ENCODE measurements at regions not wholly inside any gene's neighbourhood (a gene's known extent, or its start where the extent isn't known, plus 50 kb on each side); places are given as distances from the start of the nearest gene placed in this dataset.

GRCh38 chr4:181509073-181509472 is 734.1 kb upstream of the TENM3 start:
- Histone ChIP-seq H3K9me3 (ENCODE audit: control insufficient read depth in 1 of 2, low read length in 2 of 2) (no peaks in the 10 kb centered on the region), H3K4me3 (ENCODE audit: low read depth in 1 of 2, low read length in 2 of 2) (no peak overlapping the region), H3K36me3 (ENCODE audit: control insufficient read depth in 1 of 2, insufficient read depth in 2 of 2, low read length in 2 of 2) (no peaks in the 10 kb centered on the region), H3K9ac (ENCODE audit: low read depth in 1 of 2, low read length in 2 of 2) (no peak overlapping the region), H3K27ac (ENCODE audit: low read depth, low read length) (no peak overlapping the region), H3K27me3 (ENCODE audit: control insufficient read depth in 1 of 2, insufficient read depth in 2 of 2, low read length in 2 of 2) (peaks cover 0 to under 1% of the 10 kb centered on the region in 2 donors), H3K4me1 (ENCODE audit: control insufficient read depth in 1 of 2, insufficient read depth in 2 of 2, low read length in 2 of 2) (no peaks in the 10 kb centered on the region)

GRCh38 chr4:181517491-181517890 is 725.7 kb upstream of the TENM3 start:
- Histone ChIP-seq H3K36me3 (ENCODE audit: control insufficient read depth in 1 of 2, insufficient read depth in 2 of 2, low read length in 2 of 2) (no peaks in the 10 kb centered on the region), H3K27ac (ENCODE audit: low read depth, low read length) (no peak overlapping the region), H3K4me3 (ENCODE audit: low read depth in 1 of 2, low read length in 2 of 2) (no peak overlapping the region), H3K27me3 (ENCODE audit: control insufficient read depth in 1 of 2, insufficient read depth in 2 of 2, low read length in 2 of 2) (no peaks in the 10 kb centered on the region), H3K9me3 (ENCODE audit: control insufficient read depth in 1 of 2, low read length in 2 of 2) (no peaks in the 10 kb centered on the region), H3K4me1 (ENCODE audit: control insufficient read depth in 1 of 2, insufficient read depth in 2 of 2, low read length in 2 of 2) (no peaks in the 10 kb centered on the region), H3K9ac (ENCODE audit: low read depth in 1 of 2, low read length in 2 of 2) (no peak overlapping the region)

- Histone ChIP-seq H3K4me1 (ENCODE audit: control insufficient read depth in 1 of 2, insufficient read depth in 2 of 2, low read length in 2 of 2) (no peaks in the 10 kb centered on the region), H3K36me3 (ENCODE audit: control insufficient read depth in 1 of 2, insufficient read depth in 2 of 2, low read length in 2 of 2) (no peaks in the 10 kb centered on the region), H3K9me3 (ENCODE audit: control insufficient read depth in 1 of 2, low read length in 2 of 2) (no peaks in the 10 kb centered on the region), H3K27me3 (ENCODE audit: control insufficient read depth in 1 of 2, insufficient read depth in 2 of 2, low read length in 2 of 2) (no peaks in the 10 kb centered on the region), H3K9ac (ENCODE audit: low read depth in 1 of 2, low read length in 2 of 2) (no peak overlapping the region), H3K27ac (ENCODE audit: low read depth, low read length) (no peak overlapping the region), H3K4me3 (ENCODE audit: low read depth in 1 of 2, low read length in 2 of 2) (no peak overlapping the region)
These were observed 722.4 kb upstream of the TENM3 start for GRCh38 chr4:181520790-181521189.

- H3K9ac ChIP-seq (ENCODE audit: low read depth in 1 of 2, low read length in 2 of 2), result no peak overlapping the region
- no peaks in the 10 kb centered on the region for H3K9me3 ChIP-seq (ENCODE audit: control insufficient read depth in 1 of 2, low read length in 2 of 2)
- no peak overlapping the region for H3K27ac ChIP-seq (ENCODE audit: low read depth, low read length)
- no peaks in the 10 kb centered on the region for H3K36me3 ChIP-seq (ENCODE audit: control insufficient read depth in 1 of 2, insufficient read depth in 2 of 2, low read length in 2 of 2)
- peaks cover 1 to 2% of the 10 kb centered on the region in 2 donors for H3K4me1 ChIP-seq (ENCODE audit: control insufficient read depth in 1 of 2, insufficient read depth in 2 of 2, low read length in 2 of 2)
- no peak overlapping the region for H3K4me3 ChIP-seq (ENCODE audit: low read depth in 1 of 2, low read length in 2 of 2)
- no peaks in the 10 kb centered on the region for H3K27me3 ChIP-seq (ENCODE audit: control insufficient read depth in 1 of 2, insufficient read depth in 2 of 2, low read length in 2 of 2)
These were observed 719.2 kb upstream of the TENM3 start for GRCh38 chr4:181523973-181524372.

- H3K36me3 ChIP-seq (ENCODE audit: control insufficient read depth in 1 of 2, insufficient read depth in 2 of 2, low read length in 2 of 2), result no peaks in the 10 kb centered on the region
- no peaks in the 10 kb centered on the region for H3K27me3 ChIP-seq (ENCODE audit: control insufficient read depth in 1 of 2, insufficient read depth in 2 of 2, low read length in 2 of 2)
- no peak overlapping the region for H3K9ac ChIP-seq (ENCODE audit: low read depth in 1 of 2, low read length in 2 of 2)
- no peak overlapping the region for H3K27ac ChIP-seq (ENCODE audit: low read depth, low read length)
- H3K4me1 ChIP-seq (ENCODE audit: control insufficient read depth in 1 of 2, insufficient read depth in 2 of 2, low read length in 2 of 2), result peaks cover 7% of the 10 kb centered on the region in 2 donors
- no peak overlapping the region for H3K4me3 ChIP-seq (ENCODE audit: low read depth in 1 of 2, low read length in 2 of 2)
- no peaks in the 10 kb centered on the region for H3K9me3 ChIP-seq (ENCODE audit: control insufficient read depth in 1 of 2, low read length in 2 of 2)
These were observed 718.7 kb upstream of the TENM3 start for GRCh38 chr4:181524499-181524898.

GRCh38 chr4:181525634-181526033 is 717.6 kb upstream of the TENM3 start:
- Histone ChIP-seq H3K9me3 (ENCODE audit: control insufficient read depth in 1 of 2, low read length in 2 of 2) (no peaks in the 10 kb centered on the region), H3K27me3 (ENCODE audit: control insufficient read depth in 1 of 2, insufficient read depth in 2 of 2, low read length in 2 of 2) (no peaks in the 10 kb centered on the region), H3K9ac (ENCODE audit: low read depth in 1 of 2, low read length in 2 of 2) (no peak overlapping the region), H3K36me3 (ENCODE audit: control insufficient read depth in 1 of 2, insufficient read depth in 2 of 2, low read length in 2 of 2) (no peaks in the 10 kb centered on the region), H3K4me1 (ENCODE audit: control insufficient read depth in 1 of 2, insufficient read depth in 2 of 2, low read length in 2 of 2) (peaks cover 8 to 9% of the 10 kb centered on the region in 2 donors), H3K27ac (ENCODE audit: low read depth, low read length) (no peak overlapping the region), H3K4me3 (ENCODE audit: low read depth in 1 of 2, low read length in 2 of 2) (no peak overlapping the region)

GRCh38 chr4:181528570-181529184 is 714.5 kb upstream of the TENM3 start:
- no peak overlapping the region for H3K4me3 ChIP-seq (ENCODE audit: low read depth in 1 of 2, low read length in 2 of 2)
- H3K9ac ChIP-seq (ENCODE audit: low read depth in 1 of 2, low read length in 2 of 2), result no peak overlapping the region
- H3K9me3 ChIP-seq (ENCODE audit: control insufficient read depth in 1 of 2, low read length in 2 of 2), result no peaks in the 10 kb centered on the region
- H3K36me3 ChIP-seq (ENCODE audit: control insufficient read depth in 1 of 2, insufficient read depth in 2 of 2, low read length in 2 of 2), result no peaks in the 10 kb centered on the region
- H3K27ac ChIP-seq (ENCODE audit: low read depth, low read length), result no peak overlapping the region
- H3K4me1 ChIP-seq (ENCODE audit: control insufficient read depth in 1 of 2, insufficient read depth in 2 of 2, low read length in 2 of 2), result peaks cover 8 to 9% of the 10 kb centered on the region in 2 donors
- no peaks in the 10 kb centered on the region for H3K27me3 ChIP-seq (ENCODE audit: control insufficient read depth in 1 of 2, insufficient read depth in 2 of 2, low read length in 2 of 2)

GRCh38 chr4:181529537-181529936 is 713.7 kb upstream of the TENM3 start:
- Histone ChIP-seq H3K27ac (ENCODE audit: low read depth, low read length) (no peak overlapping the region), H3K4me3 (ENCODE audit: low read depth in 1 of 2, low read length in 2 of 2) (no peak overlapping the region)

GRCh38 chr4:181536196-181536746 is 706.9 kb upstream of the TENM3 start:
- H3K27ac ChIP-seq (ENCODE audit: low read depth, low read length), result no peak overlapping the region

More at GRCh38 chr4:181529537-181529936, 713.7 kb upstream of the TENM3 start:
- Histone ChIP-seq H3K36me3 (ENCODE audit: control insufficient read depth in 1 of 2, insufficient read depth in 2 of 2, low read length in 2 of 2) (no peaks in the 10 kb centered on the region), H3K9ac (ENCODE audit: low read depth in 1 of 2, low read length in 2 of 2) (no peak overlapping the region), H3K4me1 (ENCODE audit: control insufficient read depth in 1 of 2, insufficient read depth in 2 of 2, low read length in 2 of 2) (peaks cover 8 to 9% of the 10 kb centered on the region in 2 donors), H3K27me3 (ENCODE audit: control insufficient read depth in 1 of 2, insufficient read depth in 2 of 2, low read length in 2 of 2) (no peaks in the 10 kb centered on the region), H3K9me3 (ENCODE audit: control insufficient read depth in 1 of 2, low read length in 2 of 2) (no peaks in the 10 kb centered on the region)

GRCh38 chr4:181536811-181537434 is 706.3 kb upstream of the TENM3 start:
- Histone ChIP-seq H3K27ac (ENCODE audit: low read depth, low read length) (no peak overlapping the region), H3K27me3 (ENCODE audit: control insufficient read depth in 1 of 2, insufficient read depth in 2 of 2, low read length in 2 of 2) (no peaks in the 10 kb centered on the region), H3K36me3 (ENCODE audit: control insufficient read depth in 1 of 2, insufficient read depth in 2 of 2, low read length in 2 of 2) (no peaks in the 10 kb centered on the region), H3K4me3 (ENCODE audit: low read depth in 1 of 2, low read length in 2 of 2) (peak overlapping the region; percentile 1 to 2), H3K9me3 (ENCODE audit: control insufficient read depth in 1 of 2, low read length in 2 of 2) (no peaks in the 10 kb centered on the region), H3K9ac (ENCODE audit: low read depth in 1 of 2, low read length in 2 of 2) (no peak overlapping the region), H3K4me1 (ENCODE audit: control insufficient read depth in 1 of 2, insufficient read depth in 2 of 2, low read length in 2 of 2) (peaks cover 24 to 28% of the 10 kb centered on the region in 2 donors)

More at GRCh38 chr4:181536196-181536746, 706.9 kb upstream of the TENM3 start:
- Histone ChIP-seq H3K9ac (ENCODE audit: low read depth in 1 of 2, low read length in 2 of 2) (no peak overlapping the region), H3K4me3 (ENCODE audit: low read depth in 1 of 2, low read length in 2 of 2) (peak overlapping the region in 1 of 2 donors; percentile 1), H3K36me3 (ENCODE audit: control insufficient read depth in 1 of 2, insufficient read depth in 2 of 2, low read length in 2 of 2) (no peaks in the 10 kb centered on the region), H3K9me3 (ENCODE audit: control insufficient read depth in 1 of 2, low read length in 2 of 2) (no peaks in the 10 kb centered on the region), H3K4me1 (ENCODE audit: control insufficient read depth in 1 of 2, insufficient read depth in 2 of 2, low read length in 2 of 2) (peaks cover 24 to 28% of the 10 kb centered on the region in 2 donors), H3K27me3 (ENCODE audit: control insufficient read depth in 1 of 2, insufficient read depth in 2 of 2, low read length in 2 of 2) (no peaks in the 10 kb centered on the region)
